ENCODE measurements at regions not wholly inside any gene's neighbourhood (a gene's known extent, or its start where the extent isn't known, plus 50 kb on each side); places are given as distances from the start of the nearest gene placed in this dataset.
A peak's percentile ranks its signal among the peaks of the same experiment; 100 is the strongest.
"Not testable (repeated sequence)": the region's sequence is repeated elsewhere in the genome, so short reads cannot be mapped to it uniquely, and the experiment has no call there.

DNA sequence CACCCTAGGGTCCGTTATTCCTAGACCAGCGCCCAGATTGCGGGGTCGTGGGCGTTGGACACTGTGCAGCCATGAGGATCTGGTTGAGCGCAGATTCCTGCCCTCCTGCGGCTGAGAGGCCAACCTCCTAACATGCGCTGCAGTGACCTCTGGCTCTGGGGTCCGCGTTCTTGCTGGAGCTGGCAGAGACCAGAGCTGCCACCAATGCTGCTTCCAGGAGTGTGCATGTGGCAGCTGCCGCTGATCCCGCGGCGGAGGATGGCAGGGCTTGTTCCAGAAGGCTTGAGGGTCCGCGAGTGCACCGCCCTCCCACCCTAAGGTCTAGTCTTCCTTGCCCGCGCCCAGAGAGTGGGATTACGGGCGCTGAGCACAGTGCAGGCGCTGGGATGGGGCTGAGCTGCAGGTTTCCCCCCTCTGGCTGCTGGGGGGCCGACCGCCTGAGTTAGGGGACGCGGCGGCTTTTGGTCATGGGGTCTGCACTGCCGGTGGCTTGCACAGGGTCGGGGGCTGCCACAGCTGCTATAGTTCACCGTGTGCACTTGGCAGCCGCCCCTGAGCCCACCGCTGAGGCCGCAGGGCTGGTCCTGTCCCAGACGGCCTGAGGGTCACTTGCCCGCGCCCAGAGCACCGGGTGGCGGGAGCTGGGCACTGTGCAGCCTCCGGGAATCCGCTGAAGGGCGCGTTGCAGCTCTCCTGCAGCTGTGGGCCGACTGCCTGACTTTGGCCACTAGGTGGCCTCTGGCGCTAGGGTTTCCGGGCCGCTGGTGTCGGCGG lies 145.9 kb downstream of the CCDC74A start:
- H3K9me3 ChIP-seq (replicated peaks in 1 of 2; ENCODE audit: control insufficient read depth in 1 of 2, insufficient read depth in 1 of 2, low read length in 2 of 2) = peaks cover 0 to 12% of the 10 kb centered on the region in 2 donors
- Mint-ChIP-seq H3K27me3 (ENCODE audit: low read depth in 3 of 3) (peaks cover 19 to 54% (median 47%) of the 10 kb centered on the region in 3 donors), H3K9me3 (peaks cover 2 to 13% (median 4%) of the 10 kb centered on the region in 7 donors), H3K4me1 (peaks cover 35% of the 10 kb centered on the region), H3K27ac (no peak overlapping the region), H3K4me3 (peak overlapping the region in 1 of 2 donors; percentile 77), H3K36me3 (no peaks in the 10 kb centered on the region)
- no peaks in the 10 kb centered on the region for H4K20me1 ChIP-seq (ENCODE audit: insufficient read depth, low read length)
- H3K4me3 ChIP-seq (replicated peaks in 1 of 3; ENCODE audit: low read depth in 2 of 3, low read length in 3 of 3) = peak overlapping the region in 1 of 3 experiments; percentile 23
- intact Hi-C loops (cut with micrococcal nuclease) = no loop called here
- H2AFZ ChIP-seq (ENCODE audit: insufficient read depth, low read depth, low read length, poor library complexity, severe bottlenecking) = peak overlapping the region; percentile 65
- no peak overlapping the region for H3K27ac ChIP-seq (ENCODE audit: low read depth in 1 of 2, low read length in 2 of 2)
- no peaks in the 10 kb centered on the region for H3K36me3 ChIP-seq (replicated peaks in 1 of 2; ENCODE audit: control insufficient read depth in 1 of 2, insufficient read depth in 2 of 2, low read length in 2 of 2)
- H3K27me3 ChIP-seq (ENCODE audit: control insufficient read depth in 2 of 2, insufficient read depth in 2 of 2, low read length in 2 of 2) = peaks cover 10 to 38% of the 10 kb centered on the region in 2 donors
- no peak overlapping the region for H3K4me2 ChIP-seq (replicated peaks; ENCODE audit: extremely low read depth, low read length, poor library complexity, severe bottlenecking)
- peaks cover 34 to 37% of the 10 kb centered on the region in 2 donors for H3K4me1 ChIP-seq (ENCODE audit: control insufficient read depth in 1 of 2, insufficient read depth in 2 of 2, low read length in 2 of 2)
- TF ChIP-seq CTCF (IDR thresholded peaks at IDR 0.05) = peak; percentile 91
- DNase-seq = peak; percentile 38 to 65 (median 62)
- H3K9ac ChIP-seq (ENCODE audit: insufficient read depth, low read length, poor library complexity, severe bottlenecking) = no peak overlapping the region
- no peaks in the 10 kb centered on the region for H3K79me2 ChIP-seq (ENCODE audit: insufficient read depth, low read length)
- WGBS (ENCODE audit: insufficient coverage) = 2% methylated on average over 48 of the region's 48 CpGs

DNA sequence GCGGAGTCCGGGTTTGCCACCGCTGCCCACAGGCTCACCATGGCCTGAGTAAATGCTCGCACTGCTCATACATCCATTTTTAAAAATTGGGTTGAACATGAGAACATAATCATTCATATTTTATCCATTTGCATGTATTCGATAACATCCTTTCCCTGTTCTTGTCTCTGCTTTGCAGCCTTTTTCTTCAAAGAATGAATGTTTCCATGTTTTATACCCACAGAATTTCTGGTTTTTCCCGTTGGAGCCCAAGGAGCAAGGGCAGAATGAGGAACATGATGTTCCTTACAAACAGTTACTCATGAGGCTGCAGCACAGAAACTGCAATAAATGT lies 146.5 kb downstream of the CCDC74A start:
- peak overlapping the region in 1 of 2 donors; percentile 77 for H3K4me3 Mint-ChIP-seq
- H4K20me1 ChIP-seq (ENCODE audit: insufficient read depth, low read length) = no peaks in the 10 kb centered on the region
- H3K9ac ChIP-seq (ENCODE audit: insufficient read depth, low read length, poor library complexity, severe bottlenecking) = no peak overlapping the region
- H3K4me2 ChIP-seq (replicated peaks; ENCODE audit: extremely low read depth, low read length, poor library complexity, severe bottlenecking) = no peak overlapping the region
- H3K27me3 ChIP-seq (ENCODE audit: control insufficient read depth in 2 of 2, insufficient read depth in 2 of 2, low read length in 2 of 2) = peaks cover 10 to 38% of the 10 kb centered on the region in 2 donors
- peaks cover 0 to 7% (median 2%) of the 10 kb centered on the region in 7 donors for H3K9me3 Mint-ChIP-seq
- H3K4me1 ChIP-seq (ENCODE audit: control insufficient read depth in 1 of 2, insufficient read depth in 2 of 2, low read length in 2 of 2) = peaks cover 32% of the 10 kb centered on the region in 2 donors
- peaks cover 29% of the 10 kb centered on the region for H3K4me1 Mint-ChIP-seq
- intact Hi-C loops (cut with micrococcal nuclease) = no loop called here
- H3K27me3 Mint-ChIP-seq (ENCODE audit: low read depth in 3 of 3) = peaks cover 19 to 54% (median 51%) of the 10 kb centered on the region in 3 donors
- H3K36me3 ChIP-seq (replicated peaks in 1 of 2; ENCODE audit: control insufficient read depth in 1 of 2, insufficient read depth in 2 of 2, low read length in 2 of 2) = no peaks in the 10 kb centered on the region
- no peak overlapping the region for H2AFZ ChIP-seq (ENCODE audit: insufficient read depth, low read depth, low read length, poor library complexity, severe bottlenecking)
- H3K36me3 Mint-ChIP-seq = no peaks in the 10 kb centered on the region
- no peak overlapping the region for H3K27ac ChIP-seq (ENCODE audit: low read depth in 1 of 2, low read length in 2 of 2)
- peaks cover 0 to 6% of the 10 kb centered on the region in 2 donors for H3K9me3 ChIP-seq (replicated peaks in 1 of 2; ENCODE audit: control insufficient read depth in 1 of 2, insufficient read depth in 1 of 2, low read length in 2 of 2)
- TF ChIP-seq CTCF (IDR thresholded peaks at IDR 0.05) = peak; percentile 30
- DNase-seq = no peak
- no peaks in the 10 kb centered on the region for H3K79me2 ChIP-seq (ENCODE audit: insufficient read depth, low read length)
- no peak overlapping the region for H3K27ac Mint-ChIP-seq
- H3K4me3 ChIP-seq (replicated peaks in 1 of 3; ENCODE audit: low read depth in 2 of 3, low read length in 3 of 3) = peak overlapping the region in 1 of 3 experiments; percentile 23
- 3% methylated on average over 5 of the region's 6 CpGs for WGBS (ENCODE audit: insufficient coverage)

DNA sequence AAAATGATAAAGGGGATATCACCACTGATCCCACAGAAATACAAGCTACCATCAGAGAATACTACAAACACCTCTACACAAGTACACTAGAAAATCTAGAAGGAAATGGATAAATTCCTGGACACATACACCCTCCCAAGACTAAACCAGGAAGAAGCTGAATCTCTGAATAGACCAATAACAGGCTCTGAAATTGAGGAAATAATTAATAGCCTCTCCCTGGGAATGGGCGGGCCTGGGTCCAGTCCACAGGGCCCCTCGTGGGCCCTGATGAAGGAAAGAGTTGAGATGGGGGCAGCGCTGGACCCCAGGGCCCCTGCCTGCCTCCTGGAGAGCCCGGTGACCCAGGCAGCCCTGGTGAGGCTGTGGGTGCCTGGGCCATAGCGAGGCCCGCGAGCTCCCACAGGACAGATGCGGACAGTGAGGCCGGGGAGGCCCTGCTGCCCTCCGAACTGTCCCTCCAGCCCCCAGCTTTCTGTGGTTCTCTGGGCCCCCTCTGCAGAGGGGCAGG lies 154.0 kb downstream of the CCDC74A start:
- DNase-seq; H3K36me3 ChIP-seq (replicated peaks in 1 of 2; ENCODE audit: control insufficient read depth in 1 of 2, insufficient read depth in 2 of 2, low read length in 2 of 2); H3K9me3 ChIP-seq (replicated peaks in 1 of 2; ENCODE audit: control insufficient read depth in 1 of 2, insufficient read depth in 1 of 2, low read length in 2 of 2); H3K79me2 ChIP-seq (ENCODE audit: insufficient read depth, low read length); H3K36me3 Mint-ChIP-seq; intact Hi-C loops (cut with micrococcal nuclease); H4K20me1 ChIP-seq (ENCODE audit: insufficient read depth, low read length); H3K9me3 Mint-ChIP-seq: not testable (repeated sequence)
- H2AFZ ChIP-seq (ENCODE audit: insufficient read depth, low read depth, low read length, poor library complexity, severe bottlenecking) = peak overlapping the region; percentile 89
- H3K27me3 ChIP-seq (ENCODE audit: control insufficient read depth in 2 of 2, insufficient read depth in 2 of 2, low read length in 2 of 2) = peaks cover 13 to 15% of the 10 kb centered on the region in 2 donors
- H3K27ac ChIP-seq (ENCODE audit: low read depth in 1 of 2, low read length in 2 of 2) = peak overlapping the region in 1 of 2 donors; percentile 59
- Mint-ChIP-seq H3K27me3 (ENCODE audit: low read depth in 3 of 3) (peaks cover 3 to 60% (median 42%) of the 10 kb centered on the region in 3 donors), H3K4me1 (peaks cover 24% of the 10 kb centered on the region), H3K27ac (peak overlapping the region in 4 of 7 donors; percentile 52 to 76 (median 74)), H3K4me3 (peak overlapping the region; percentile 81 to 94)
- peak overlapping the region; percentile 70 for H3K4me2 ChIP-seq (replicated peaks; ENCODE audit: extremely low read depth, low read length, poor library complexity, severe bottlenecking)
- 60% methylated on average over 9 of the region's 10 CpGs for WGBS (ENCODE audit: insufficient coverage)
- H3K9ac ChIP-seq (ENCODE audit: insufficient read depth, low read length, poor library complexity, severe bottlenecking) = peak overlapping the region; percentile 59
- peak overlapping the region; percentile 11 to 62 (median 33) for H3K4me3 ChIP-seq (replicated peaks in 1 of 3; ENCODE audit: low read depth in 2 of 3, low read length in 3 of 3)
- H3K4me1 ChIP-seq (ENCODE audit: control insufficient read depth in 1 of 2, insufficient read depth in 2 of 2, low read length in 2 of 2) = peaks cover 12 to 17% of the 10 kb centered on the region in 2 donors
